Peyer's patch (tissue), 4 donors: ENCODE measurements at regions not wholly inside any gene's neighbourhood (a gene's known extent, or its start where the extent isn't known, plus 50 kb on each side); places are given as distances from the start of the nearest gene placed in this dataset.

Source experiments
- CTCF ChIP-seq, 6 experiments: fragments of 450-650 bp in 4 of 6; fragments of 200-600 bp in 2 of 6; sonication (generic) in 1 of 6; IDR thresholded peaks; one replicate each; pipeline ENCODE4 v1.5.1; 2017 to 2019; ENCODE audit warnings: antibody characterized with exemption in 6 of 6, mild to moderate bottlenecking in 3 of 6, moderate library complexity in 1 of 6
- POLR2A ChIP-seq, 2 donors: fragments of 450-650 bp; IDR thresholded peaks; one replicate each; pipeline ENCODE4 v1.5.1; 2017; ENCODE audit warnings: antibody characterized with exemption in 2 of 2, mild to moderate bottlenecking in 2 of 2, moderate library complexity in 2 of 2

- TF ChIP-seq CTCF (IDR thresholded peaks at IDR 0.05) (no peak), POLR2A (IDR thresholded peaks at IDR 0.05) (no peak)
Measured at GRCh38 chr7:113722006-113722405, 196.8 kb downstream of the PPP1R3A start.
